ENCODE measurements at regions not wholly inside any gene's neighbourhood (a gene's known extent, or its start where the extent isn't known, plus 50 kb on each side); places are given as distances from the start of the nearest gene placed in this dataset.
A peak's percentile ranks its signal among the peaks of the same experiment; 100 is the strongest.

DNA sequence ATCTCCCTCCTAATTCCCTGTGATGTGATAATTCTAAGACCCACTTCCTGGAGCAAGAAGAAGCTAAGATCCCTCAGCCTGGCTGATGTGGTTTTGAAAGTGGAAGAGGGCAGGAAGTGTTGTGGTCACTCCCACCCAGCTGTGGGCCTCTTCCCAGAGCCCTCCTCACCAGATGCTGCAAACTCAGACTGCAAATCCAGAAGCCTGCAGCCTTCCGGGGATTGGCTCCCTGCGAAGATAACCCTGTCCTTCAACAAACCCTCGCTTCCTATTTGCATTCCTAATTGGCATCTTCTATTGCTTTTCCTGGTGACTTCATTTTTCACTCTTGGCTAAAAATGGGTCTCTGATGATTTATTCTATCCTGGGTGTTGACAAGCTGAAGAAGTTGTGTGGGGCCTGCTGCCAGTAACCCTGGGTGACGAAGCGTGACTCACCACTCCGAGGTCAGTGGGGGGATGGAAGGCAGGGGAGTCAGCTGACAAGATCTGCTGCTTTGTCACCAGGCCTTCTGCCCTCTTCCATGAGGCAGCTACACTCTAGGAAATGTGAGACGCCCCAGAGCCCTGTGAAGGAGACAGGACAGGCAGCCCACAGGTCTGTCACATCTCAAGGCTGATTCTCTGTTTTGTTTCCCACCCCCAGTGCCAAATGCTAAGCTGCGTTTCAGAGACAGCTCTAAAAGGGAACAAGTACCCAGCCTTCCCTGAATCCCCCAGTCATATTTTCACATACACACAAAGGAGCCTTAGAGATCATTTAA, 99.7 kb upstream of the LIPC start (continued):
- TF ChIP-seq TAF1 (CRISPR knock-in tag; IDR thresholded peaks at IDR 0.05) = peak; percentile 48; the same call in 1 of the 2 replicates
- no peak for TF ChIP-seq ZFAT (CRISPR knock-in tag; conservative IDR thresholded peaks at IDR 0.05)
- TF ChIP-seq, protein P1, sequence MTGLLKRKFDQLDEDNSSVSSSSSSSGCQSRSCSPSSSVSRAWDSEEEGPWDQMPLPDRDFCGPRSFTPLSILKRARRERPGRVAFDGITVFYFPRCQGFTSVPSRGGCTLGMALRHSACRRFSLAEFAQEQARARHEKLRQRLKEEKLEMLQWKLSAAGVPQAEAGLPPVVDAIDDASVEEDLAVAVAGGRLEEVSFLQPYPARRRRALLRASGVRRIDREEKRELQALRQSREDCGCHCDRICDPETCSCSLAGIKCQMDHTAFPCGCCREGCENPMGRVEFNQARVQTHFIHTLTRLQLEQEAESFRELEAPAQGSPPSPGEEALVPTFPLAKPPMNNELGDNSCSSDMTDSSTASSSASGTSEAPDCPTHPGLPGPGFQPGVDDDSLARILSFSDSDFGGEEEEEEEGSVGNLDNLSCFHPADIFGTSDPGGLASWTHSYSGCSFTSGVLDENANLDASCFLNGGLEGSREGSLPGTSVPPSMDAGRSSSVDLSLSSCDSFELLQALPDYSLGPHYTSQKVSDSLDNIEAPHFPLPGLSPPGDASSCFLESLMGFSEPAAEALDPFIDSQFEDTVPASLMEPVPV (CRISPR knock-in tag; IDR thresholded peaks at IDR 0.05) = no peak
- TF ChIP-seq ZNF644 (CRISPR knock-in tag; IDR thresholded peaks at IDR 0.05; ENCODE audit: low read depth) = peak; percentile 50; the same call in 1 of the 2 replicates
- TF ChIP-seq JARID2 (CRISPR knock-in tag; IDR thresholded peaks at IDR 0.05; ENCODE audit: insufficient replicate concordance) = no peak
- TF ChIP-seq ZNF501 (CRISPR knock-in tag; IDR thresholded peaks at IDR 0.05) = no peak; the same call in none of the 2 replicates
- TF ChIP-seq, protein P2, sequence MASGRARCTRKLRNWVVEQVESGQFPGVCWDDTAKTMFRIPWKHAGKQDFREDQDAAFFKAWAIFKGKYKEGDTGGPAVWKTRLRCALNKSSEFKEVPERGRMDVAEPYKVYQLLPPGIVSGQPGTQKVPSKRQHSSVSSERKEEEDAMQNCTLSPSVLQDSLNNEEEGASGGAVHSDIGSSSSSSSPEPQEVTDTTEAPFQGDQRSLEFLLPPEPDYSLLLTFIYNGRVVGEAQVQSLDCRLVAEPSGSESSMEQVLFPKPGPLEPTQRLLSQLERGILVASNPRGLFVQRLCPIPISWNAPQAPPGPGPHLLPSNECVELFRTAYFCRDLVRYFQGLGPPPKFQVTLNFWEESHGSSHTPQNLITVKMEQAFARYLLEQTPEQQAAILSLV (CRISPR knock-in tag; IDR thresholded peaks at IDR 0.05; ENCODE audit: borderline replicate concordance) = peak; percentile 22; the same call in 1 of the 2 replicates
- TF ChIP-seq SPEN (CRISPR knock-in tag; IDR thresholded peaks at IDR 0.05; ENCODE audit: low read depth) = peak; percentile 74; the same call in 1 of the 2 replicates
- TF ChIP-seq ZBTB38 (CRISPR knock-in tag; IDR thresholded peaks at IDR 0.05) = peak; percentile 50; the same call in 1 of the 2 replicates
- no peak for TF ChIP-seq NCOA5 (CRISPR knock-in tag; IDR thresholded peaks at IDR 0.05)
- TF ChIP-seq ZNF17 (CRISPR knock-in tag; IDR thresholded peaks at IDR 0.05) = no peak
- peak; percentile 53 for TF ChIP-seq ZNF883 (CRISPR knock-in tag; IDR thresholded peaks at IDR 0.05; ENCODE audit: not compliant biosample characterization)
- TF ChIP-seq ZNF12 (CRISPR knock-in tag; IDR thresholded peaks at IDR 0.05) = no peak
- no peak for TF ChIP-seq TCF7L2 (IDR thresholded peaks at IDR 0.05; ENCODE audit: low read depth, low read length)
- no peak for TF ChIP-seq SMAD1 (CRISPR knock-in tag; IDR thresholded peaks at IDR 0.05; ENCODE audit: borderline replicate concordance, low read depth)
- TF ChIP-seq NONO (IDR thresholded peaks at IDR 0.05) = no peak
- TF ChIP-seq NONO (CRISPR knock-in tag; conservative IDR thresholded peaks at IDR 0.05) = 0 out of 2 replicates have a peak, but pooled peaks have one; percentile 38
- no peak for TF ChIP-seq ZBTB3 (CRISPR knock-in tag; IDR thresholded peaks at IDR 0.05; ENCODE audit: borderline replicate concordance, low read depth)
- TF ChIP-seq CHD2 (IDR thresholded peaks at IDR 0.05; ENCODE audit: low read depth, low read length) = peak; percentile 57; the same call in 1 of the 2 replicates
- peak in 1 of 2 experiments; percentile 85; a peak in 2 of 4 replicates for TF ChIP-seq EP300 (IDR thresholded peaks at IDR 0.05; ENCODE audit: low read depth in 2 of 2, low read length in 2 of 2)
- TF ChIP-seq EP300 (CRISPR knock-in tag; IDR thresholded peaks at IDR 0.05; ENCODE audit: borderline replicate concordance) = peak; percentile 83
- TF ChIP-seq, protein P3, sequence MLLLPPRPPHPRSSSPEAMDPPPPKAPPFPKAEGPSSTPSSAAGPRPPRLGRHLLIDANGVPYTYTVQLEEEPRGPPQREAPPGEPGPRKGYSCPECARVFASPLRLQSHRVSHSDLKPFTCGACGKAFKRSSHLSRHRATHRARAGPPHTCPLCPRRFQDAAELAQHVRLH (CRISPR knock-in tag; IDR thresholded peaks at IDR 0.05; ENCODE audit: borderline replicate concordance, low read depth) = no peak
- no peak for TF ChIP-seq ZSCAN22 (CRISPR knock-in tag; IDR thresholded peaks at IDR 0.05)
- TF ChIP-seq, protein P4, sequence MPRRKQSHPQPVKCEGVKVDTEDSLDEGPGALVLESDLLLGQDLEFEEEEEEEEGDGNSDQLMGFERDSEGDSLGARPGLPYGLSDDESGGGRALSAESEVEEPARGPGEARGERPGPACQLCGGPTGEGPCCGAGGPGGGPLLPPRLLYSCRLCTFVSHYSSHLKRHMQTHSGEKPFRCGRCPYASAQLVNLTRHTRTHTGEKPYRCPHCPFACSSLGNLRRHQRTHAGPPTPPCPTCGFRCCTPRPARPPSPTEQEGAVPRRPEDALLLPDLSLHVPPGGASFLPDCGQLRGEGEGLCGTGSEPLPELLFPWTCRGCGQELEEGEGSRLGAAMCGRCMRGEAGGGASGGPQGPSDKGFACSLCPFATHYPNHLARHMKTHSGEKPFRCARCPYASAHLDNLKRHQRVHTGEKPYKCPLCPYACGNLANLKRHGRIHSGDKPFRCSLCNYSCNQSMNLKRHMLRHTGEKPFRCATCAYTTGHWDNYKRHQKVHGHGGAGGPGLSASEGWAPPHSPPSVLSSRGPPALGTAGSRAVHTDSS (CRISPR knock-in tag; conservative IDR thresholded peaks at IDR 0.05) = no peak
- TF ChIP-seq, protein P5, sequence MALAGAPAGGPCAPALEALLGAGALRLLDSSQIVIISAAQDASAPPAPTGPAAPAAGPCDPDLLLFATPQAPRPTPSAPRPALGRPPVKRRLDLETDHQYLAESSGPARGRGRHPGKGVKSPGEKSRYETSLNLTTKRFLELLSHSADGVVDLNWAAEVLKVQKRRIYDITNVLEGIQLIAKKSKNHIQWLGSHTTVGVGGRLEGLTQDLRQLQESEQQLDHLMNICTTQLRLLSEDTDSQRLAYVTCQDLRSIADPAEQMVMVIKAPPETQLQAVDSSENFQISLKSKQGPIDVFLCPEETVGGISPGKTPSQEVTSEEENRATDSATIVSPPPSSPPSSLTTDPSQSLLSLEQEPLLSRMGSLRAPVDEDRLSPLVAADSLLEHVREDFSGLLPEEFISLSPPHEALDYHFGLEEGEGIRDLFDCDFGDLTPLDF (CRISPR knock-in tag; IDR thresholded peaks at IDR 0.05) = no peak
- TF ChIP-seq FOXK2 (IDR thresholded peaks at IDR 0.05) = peak; percentile 80
